Glomerular endothelial cell (primary cell): ENCODE measurements at regions not wholly inside any gene's neighbourhood (a gene's known extent, or its start where the extent isn't known, plus 50 kb on each side); places are given as distances from the start of the nearest gene placed in this dataset.
"Not testable (repeated sequence)": the region's sequence is repeated elsewhere in the genome, so short reads cannot be mapped to it uniquely, and the experiment has no call there.

Experiments used
- DNase-seq: peaks from one replicate; pipeline ENCODE4 v3.0.0-alpha.2; 2011; ENCODE audit warnings: low read depth, low spot score; ENCODE audit errors: extremely low read depth

GRCh38 chr9:109972026-109972882 is 192.3 kb downstream of the PALM2AKAP2 start:
- no peak for DNase-seq

GRCh38 chr9:109973336-109973735 is 193.3 kb downstream of the PALM2AKAP2 start:
- no peak for DNase-seq

- no peak for DNase-seq
These were observed 194.3 kb downstream of the PALM2AKAP2 start for GRCh38 chr9:109974143-109974917.

GRCh38 chr9:109974918-109975276 is 194.9 kb downstream of the PALM2AKAP2 start:
- no peak for DNase-seq

- no peak for DNase-seq
These were observed 195.7 kb downstream of the PALM2AKAP2 start for GRCh38 chr9:109975574-109976295.

- no peak for DNase-seq
These were observed 196.3 kb downstream of the PALM2AKAP2 start for GRCh38 chr9:109976303-109976702.

- DNase-seq: no peak
These were observed 197.5 kb downstream of the PALM2AKAP2 start for GRCh38 chr9:109977521-109977920.

GRCh38 chr9:109981091-109981490 is 201.1 kb downstream of the PALM2AKAP2 start:
- DNase-seq: no peak

GRCh38 chr9:109986521-109986991 is 206.6 kb downstream of the PALM2AKAP2 start:
- peak; percentile 89 for DNase-seq

GRCh38 chr9:109989296-109989695 is 209.3 kb downstream of the PALM2AKAP2 start:
- no peak for DNase-seq

- DNase-seq: no peak
These were observed 210.5 kb downstream of the PALM2AKAP2 start for GRCh38 chr9:109990541-109990940.

- no peak for DNase-seq
These were observed 212.3 kb downstream of the PALM2AKAP2 start for GRCh38 chr9:109992293-109992692.

GRCh38 chr9:109993250-109993978 is 213.4 kb downstream of the PALM2AKAP2 start:
- DNase-seq: no peak

GRCh38 chr9:109994141-109994540 is 213.8 kb downstream of the C9orf152 start:
- no peak for DNase-seq

- no peak for DNase-seq
These were observed 210.9 kb downstream of the C9orf152 start for GRCh38 chr9:109996936-109997580.

- DNase-seq: no peak
These were observed 210.3 kb downstream of the C9orf152 start for GRCh38 chr9:109997682-109998081.

- not testable (repeated sequence) for DNase-seq
These were observed 202.4 kb downstream of the C9orf152 start for GRCh38 chr9:110005521-110005920.

GRCh38 chr9:110006657-110007056 is 201.3 kb downstream of the C9orf152 start:
- DNase-seq: no peak

- no peak for DNase-seq
These were observed 200.3 kb downstream of the C9orf152 start for GRCh38 chr9:110007477-110008270.
